Activated T-cell treated with anti-CD3 and anti-CD28 coated beads, Interleukin-2, amount 50 U/mL, for 72 hours (primary cell): ENCODE measurements at regions not wholly inside any gene's neighbourhood (a gene's known extent, or its start where the extent isn't known, plus 50 kb on each side); places are given as distances from the start of the nearest gene placed in this dataset.

ENCODE experiments used
- ATAC-seq, 2 donors: fragments of 150-1000 bp; cut with Tn5 transposase; replicated peaks in 1 of 2; 2 replicates each; pipeline ENCODE4 v1.10.0; 2021; ENCODE audit warnings: moderate library complexity in 2 of 2, mild to moderate bottlenecking in 1 of 2
- DNase-seq, 2 donors: peaks; one replicate each; pipeline ENCODE4 v3.0.0; 2021 to 2022; ENCODE audit warnings: mixed read lengths in 1 of 2
- H3K27ac Mint-ChIP-seq: one replicate; pipeline ENCODE4 v1.8.0; 2022; ENCODE audit warnings: mild to moderate bottlenecking, moderate library complexity, mixed read lengths
- H3K27me3 Mint-ChIP-seq: one replicate; pipeline ENCODE4 v1.8.0; 2022; ENCODE audit warnings: low read depth, mixed read lengths
- H3K36me3 Mint-ChIP-seq, 2 donors: one replicate each; pipeline ENCODE4 v1.8.0; 2022; ENCODE audit warnings: mixed read lengths in 2 of 2, mild to moderate bottlenecking in 1 of 2; ENCODE audit not compliant: insufficient read depth in 2 of 2
- H3K4me1 Mint-ChIP-seq: one replicate; pipeline ENCODE4 v1.8.0; 2022; ENCODE audit warnings: low read depth, mixed read lengths
- H3K4me3 Mint-ChIP-seq, 2 donors: one replicate each; pipeline ENCODE4 v1.8.0; 2022; ENCODE audit warnings: mild to moderate bottlenecking in 2 of 2, mixed read lengths in 2 of 2, moderate library complexity in 2 of 2
- H3K9me3 Mint-ChIP-seq, 2 donors: one replicate each; pipeline ENCODE4 v1.8.0; 2022; ENCODE audit warnings: mixed read lengths in 2 of 2

DNA sequence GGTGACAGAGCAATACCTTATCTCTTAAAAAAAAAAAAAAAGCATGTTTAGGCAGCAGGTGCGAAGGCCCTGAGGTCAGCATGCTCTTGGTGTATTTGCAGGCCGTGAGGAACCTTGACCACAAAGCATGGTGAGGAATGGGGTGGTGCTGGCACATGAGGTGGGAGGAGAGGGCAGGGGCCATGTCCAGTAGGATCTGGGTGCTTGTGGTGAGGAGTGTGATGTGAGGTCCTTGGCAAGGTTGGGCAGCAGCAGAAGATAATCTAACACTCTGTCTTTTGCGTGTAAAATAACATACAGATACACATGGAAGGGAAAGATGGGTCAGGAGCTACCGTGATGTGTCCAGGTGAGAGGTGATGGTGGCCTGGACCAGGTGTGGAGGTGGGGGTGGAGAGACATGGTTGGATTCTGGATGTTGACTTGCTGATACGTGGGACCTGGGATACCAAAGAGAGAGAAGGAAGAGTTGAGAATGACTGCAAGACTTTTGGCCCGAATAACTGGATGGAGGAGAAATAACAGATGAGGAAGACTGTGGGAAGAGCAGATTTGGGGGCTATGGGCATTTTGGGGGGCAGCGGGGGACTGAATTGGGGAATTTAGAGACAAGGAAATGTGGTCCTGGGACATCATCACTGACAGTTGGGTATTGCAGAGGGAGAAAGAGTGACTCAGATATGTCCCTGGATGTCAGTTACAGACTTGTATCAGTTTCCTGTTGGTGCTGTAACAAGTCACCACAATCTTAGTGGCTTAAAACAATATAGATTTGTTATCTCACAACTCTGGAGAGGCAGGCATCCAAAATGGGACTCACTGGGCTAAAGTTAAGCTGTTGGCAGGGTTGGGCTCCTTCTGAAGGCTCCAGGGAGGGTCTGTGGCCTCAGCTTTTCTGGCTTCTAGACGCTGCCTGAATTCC is 274.9 kb downstream of the HAPSTR1 start:
- ATAC-seq (no peak), DNase-seq (no peak)
- Mint-ChIP-seq H3K4me1 (no peaks in the 10 kb centered on the region), H3K27ac (no peak overlapping the region), H3K27me3 (no peaks in the 10 kb centered on the region), H3K4me3 (no peak overlapping the region), H3K36me3 (no peaks in the 10 kb centered on the region), H3K9me3 (peaks cover 0 to 5% of the 10 kb centered on the region in 2 donors)

DNA sequence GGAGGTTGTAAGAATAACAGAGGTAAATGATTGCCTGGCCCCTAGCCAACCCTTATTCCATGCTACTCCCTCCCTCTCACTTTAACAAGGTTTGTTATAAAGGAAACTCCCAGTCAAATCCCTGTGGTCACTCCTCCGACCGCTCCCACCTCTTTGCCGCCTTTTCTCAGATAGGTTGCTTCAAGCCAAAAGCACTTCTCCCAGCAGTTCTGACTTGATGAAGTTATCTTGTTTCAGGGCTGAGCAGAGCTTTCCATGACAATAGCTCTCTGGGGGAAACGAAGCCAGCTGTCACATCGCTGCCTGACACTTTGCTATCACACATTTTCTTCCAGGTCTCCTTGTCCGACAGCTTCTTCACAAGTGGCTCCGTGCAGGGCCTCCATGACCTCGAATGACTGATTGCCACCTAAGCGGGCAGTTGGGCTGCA is 278.6 kb downstream of the HAPSTR1 start:
- Mint-ChIP-seq H3K9me3 (peaks cover 0 to 4% of the 10 kb centered on the region in 2 donors), H3K27me3 (no peaks in the 10 kb centered on the region), H3K4me3 (no peak overlapping the region), H3K27ac (no peak overlapping the region), H3K4me1 (no peaks in the 10 kb centered on the region), H3K36me3 (no peaks in the 10 kb centered on the region)
- no peak for DNase-seq
- ATAC-seq = no peak

DNA sequence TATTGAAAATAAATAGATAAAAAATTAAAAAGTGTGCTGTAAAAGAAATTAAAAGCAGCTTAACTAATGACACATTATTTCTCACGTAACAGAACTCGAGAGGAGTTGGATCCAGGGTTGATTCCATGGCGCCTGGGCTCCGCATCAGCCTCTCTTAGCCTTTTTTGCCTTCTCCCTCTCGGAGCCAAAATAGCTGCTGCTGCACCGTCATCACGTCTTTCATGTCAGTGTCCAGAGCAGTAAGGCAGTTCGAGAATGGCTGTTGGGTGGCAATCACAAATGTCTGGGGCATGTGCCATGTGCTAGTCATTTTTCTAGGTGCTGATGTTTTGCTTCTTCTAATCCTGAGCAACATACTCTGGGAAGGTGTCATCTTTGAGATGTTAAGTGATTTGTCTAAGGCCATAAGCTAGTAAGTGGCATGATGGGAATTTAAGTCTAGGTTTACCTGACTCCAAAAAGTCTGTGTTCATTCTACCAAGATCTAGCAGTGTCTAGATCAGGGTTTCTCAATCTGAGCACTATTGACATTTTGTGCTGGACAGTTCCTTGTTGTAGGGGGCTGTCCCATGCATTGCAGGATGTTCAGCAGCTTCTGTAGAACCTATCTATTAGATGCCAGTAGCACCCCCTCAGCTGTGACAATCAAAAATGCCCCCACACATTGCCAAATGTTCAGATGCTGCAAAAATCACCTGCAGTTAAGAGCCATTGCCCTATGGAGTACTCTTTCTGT is 280.4 kb downstream of the HAPSTR1 start:
- no peaks in the 10 kb centered on the region for H3K4me1 Mint-ChIP-seq
- H3K27me3 Mint-ChIP-seq = no peaks in the 10 kb centered on the region
- peaks cover 0 to 4% of the 10 kb centered on the region in 2 donors for H3K9me3 Mint-ChIP-seq

DNA sequence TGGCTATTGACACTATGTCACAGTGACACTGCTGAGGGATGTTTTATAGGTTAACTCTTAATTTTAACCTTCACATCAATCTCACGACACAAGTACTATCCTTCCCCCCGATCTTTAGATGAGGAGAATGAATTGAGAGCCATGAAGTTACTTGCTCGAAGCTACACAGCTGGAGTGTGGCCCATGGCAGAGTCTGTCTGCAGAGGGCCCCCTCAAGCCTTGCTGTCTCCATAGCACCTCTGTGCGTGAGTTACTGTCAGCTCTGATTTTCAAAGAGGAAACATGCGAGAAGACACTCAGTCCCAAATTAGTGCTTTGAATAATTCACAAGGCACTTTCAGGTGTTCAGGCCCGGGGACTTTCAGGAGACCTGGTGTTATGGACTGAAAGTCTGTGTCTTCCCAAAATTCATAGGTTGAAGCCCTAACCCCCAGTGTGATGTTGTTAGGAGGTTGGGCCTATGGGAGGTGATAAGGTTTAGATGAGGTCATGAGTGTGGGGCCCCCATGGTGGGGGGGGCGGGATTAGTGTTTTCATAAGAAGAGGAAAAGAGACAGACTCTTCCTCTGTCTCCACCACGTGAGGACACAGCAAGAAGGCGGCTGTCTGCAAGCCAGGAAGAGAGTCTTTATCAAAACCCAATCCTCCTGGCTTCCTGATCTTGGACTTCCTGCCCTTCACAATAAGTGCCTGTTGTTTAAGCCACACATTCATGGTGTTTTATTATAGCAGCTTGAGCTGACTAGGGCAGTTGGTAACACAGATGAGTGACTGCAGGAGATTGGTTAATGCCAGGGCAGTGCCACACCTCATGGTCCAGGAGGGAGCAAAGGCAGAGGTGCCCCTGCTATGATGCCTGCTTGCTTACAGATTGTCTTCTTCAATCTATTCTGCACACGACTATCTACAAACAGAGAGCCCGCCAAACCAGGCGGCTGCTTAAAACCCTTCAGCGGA is 281.8 kb downstream of the HAPSTR1 start:
- ATAC-seq = no peak
- Mint-ChIP-seq H3K9me3 (peaks cover 0 to 4% of the 10 kb centered on the region in 2 donors), H3K4me3 (no peak overlapping the region), H3K27me3 (no peaks in the 10 kb centered on the region), H3K36me3 (no peaks in the 10 kb centered on the region), H3K27ac (no peak overlapping the region), H3K4me1 (no peaks in the 10 kb centered on the region)
- DNase-seq = no peak

More for the DNA sequence above, 280.4 kb downstream of the HAPSTR1 start:
- no peaks in the 10 kb centered on the region for H3K36me3 Mint-ChIP-seq
- no peak overlapping the region for H3K4me3 Mint-ChIP-seq
- no peak for DNase-seq
- no peak overlapping the region for H3K27ac Mint-ChIP-seq
- ATAC-seq = no peak

DNA sequence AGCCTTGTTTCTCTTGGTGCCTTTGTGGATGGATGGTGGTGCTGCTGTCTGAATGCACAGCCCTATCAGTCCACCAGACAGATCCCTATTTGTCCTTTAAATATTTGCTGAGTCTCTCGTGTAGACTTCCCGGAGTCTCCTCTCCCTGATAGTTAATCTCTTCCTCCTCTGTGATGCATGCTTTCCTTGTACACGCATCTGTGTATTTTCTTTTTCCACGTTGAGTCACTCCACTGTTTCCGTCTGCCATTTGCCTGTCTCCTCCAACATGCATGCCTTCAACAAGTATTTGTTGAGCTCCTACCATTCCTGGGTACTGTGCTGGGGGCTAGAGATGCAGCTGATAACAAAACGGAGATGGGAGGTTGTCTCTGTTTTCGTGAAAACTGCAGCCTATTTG is 282.6 kb downstream of the HAPSTR1 start:
- DNase-seq (no peak), ATAC-seq (no peak)
- H3K27me3 Mint-ChIP-seq = no peaks in the 10 kb centered on the region
- no peaks in the 10 kb centered on the region for H3K36me3 Mint-ChIP-seq
- no peak overlapping the region for H3K27ac Mint-ChIP-seq
- H3K9me3 Mint-ChIP-seq = peaks cover 0 to 4% of the 10 kb centered on the region in 2 donors
- no peak overlapping the region for H3K4me3 Mint-ChIP-seq
- H3K4me1 Mint-ChIP-seq = no peaks in the 10 kb centered on the region

DNA sequence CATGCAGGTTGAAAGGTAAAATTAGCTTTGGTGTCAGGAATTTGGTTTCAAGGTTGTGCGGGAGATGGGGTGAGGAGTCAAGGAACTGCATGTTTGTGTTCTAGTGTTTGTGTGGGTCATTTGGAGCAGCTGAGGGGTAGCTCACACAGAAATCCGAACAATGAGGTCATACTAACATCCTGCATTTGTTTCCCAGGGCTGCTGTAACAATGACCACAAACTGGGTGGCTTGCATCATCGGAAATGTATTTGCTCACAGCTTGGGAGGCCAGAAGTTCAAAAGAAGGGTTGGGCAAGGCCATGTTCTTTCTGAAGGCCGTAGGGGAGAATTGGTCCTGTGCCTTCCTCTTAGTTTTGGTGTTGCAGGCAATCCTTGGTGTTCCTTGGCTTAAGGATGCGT is 287.4 kb downstream of the HAPSTR1 start:
- no peaks in the 10 kb centered on the region for H3K4me1 Mint-ChIP-seq
- no peaks in the 10 kb centered on the region for H3K27me3 Mint-ChIP-seq
- no peak overlapping the region for H3K4me3 Mint-ChIP-seq
- H3K36me3 Mint-ChIP-seq = no peaks in the 10 kb centered on the region
- ATAC-seq = no peak
- DNase-seq = no peak
- H3K27ac Mint-ChIP-seq = no peak overlapping the region
- H3K9me3 Mint-ChIP-seq = peaks cover 2% of the 10 kb centered on the region in 2 donors

GRCh38 chr16:9380221-9380620 is 288.8 kb downstream of the HAPSTR1 start:
- Mint-ChIP-seq H3K9me3 (peaks cover 2% of the 10 kb centered on the region in 2 donors), H3K4me3 (no peak overlapping the region)

GRCh38 chr16:9381399-9381798 is 290.0 kb downstream of the HAPSTR1 start:
- Mint-ChIP-seq H3K27ac (no peak overlapping the region), H3K4me3 (no peak overlapping the region), H3K36me3 (peaks cover 0 to 2% of the 10 kb centered on the region in 2 donors), H3K27me3 (no peaks in the 10 kb centered on the region), H3K9me3 (peaks cover 2 to 4% of the 10 kb centered on the region in 2 donors), H3K4me1 (no peaks in the 10 kb centered on the region)
- DNase-seq (no peak), ATAC-seq (no peak)

More at GRCh38 chr16:9380221-9380620, 288.8 kb downstream of the HAPSTR1 start:
- Mint-ChIP-seq H3K36me3 (no peaks in the 10 kb centered on the region), H3K4me1 (no peaks in the 10 kb centered on the region), H3K27ac (no peak overlapping the region), H3K27me3 (no peaks in the 10 kb centered on the region)
- ATAC-seq = no peak
- DNase-seq = no peak

DNA sequence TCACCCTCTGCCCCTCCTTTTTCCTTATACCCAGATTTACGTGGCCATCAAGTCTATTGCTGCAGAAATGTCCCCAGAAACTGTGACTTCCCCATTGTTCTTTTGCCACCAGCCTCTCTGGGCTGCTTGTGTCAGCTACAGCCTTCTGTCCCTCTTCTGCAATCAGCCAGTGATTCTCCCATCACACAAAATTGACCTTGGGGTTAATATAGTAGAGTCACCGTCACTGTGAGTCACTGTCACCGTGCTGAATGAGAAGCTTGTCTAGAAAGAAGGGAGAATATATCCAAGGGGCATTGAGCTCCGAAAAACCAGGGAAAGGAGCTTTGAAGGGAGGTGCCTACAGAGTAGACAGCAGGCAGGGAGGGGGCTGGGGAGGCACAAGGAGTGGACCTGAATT is 290.5 kb downstream of the HAPSTR1 start:
- H3K9me3 Mint-ChIP-seq = peaks cover 2 to 4% of the 10 kb centered on the region in 2 donors
- ATAC-seq = no peak
- no peaks in the 10 kb centered on the region for H3K27me3 Mint-ChIP-seq
- no peak overlapping the region for H3K4me3 Mint-ChIP-seq
- no peak for DNase-seq
- H3K27ac Mint-ChIP-seq = no peak overlapping the region
- H3K4me1 Mint-ChIP-seq = no peaks in the 10 kb centered on the region
- H3K36me3 Mint-ChIP-seq = peaks cover 0 to 2% of the 10 kb centered on the region in 2 donors

DNA sequence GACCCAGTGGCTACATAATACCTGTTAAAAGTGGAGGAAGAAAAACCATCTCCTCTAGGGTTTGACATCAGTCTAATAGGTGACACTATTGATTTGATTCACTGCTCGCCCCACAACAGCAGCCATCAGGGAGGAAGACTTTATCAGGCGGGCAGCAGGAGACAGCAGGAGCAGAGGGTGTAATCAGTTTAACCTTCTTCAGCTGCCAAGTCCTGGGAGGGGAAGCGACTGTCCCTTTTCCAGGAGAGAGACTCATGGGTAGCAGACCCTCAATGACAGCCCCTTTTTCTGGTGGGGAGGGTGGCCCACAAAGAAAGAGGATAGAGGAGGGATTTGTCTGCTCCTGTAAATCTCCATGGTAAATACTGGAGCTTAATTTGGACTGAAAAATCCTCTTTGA is 291.8 kb downstream of the HAPSTR1 start:
- Mint-ChIP-seq H3K27me3 (no peaks in the 10 kb centered on the region), H3K4me1 (no peaks in the 10 kb centered on the region)
- no peak for ATAC-seq

GRCh38 chr16:9384141-9384540 is 292.7 kb downstream of the HAPSTR1 start:
- DNase-seq (no peak), ATAC-seq (no peak)
- H3K9me3 Mint-ChIP-seq = peaks cover 6 to 8% of the 10 kb centered on the region in 2 donors
- no peak overlapping the region for H3K27ac Mint-ChIP-seq
- H3K27me3 Mint-ChIP-seq = no peaks in the 10 kb centered on the region
- H3K4me1 Mint-ChIP-seq = no peaks in the 10 kb centered on the region
- peaks cover 0 to 2% of the 10 kb centered on the region in 2 donors for H3K36me3 Mint-ChIP-seq
- no peak overlapping the region for H3K4me3 Mint-ChIP-seq

More for the DNA sequence above, 291.8 kb downstream of the HAPSTR1 start:
- no peak for DNase-seq
- Mint-ChIP-seq H3K27ac (no peak overlapping the region), H3K36me3 (peaks cover 0 to 2% of the 10 kb centered on the region in 2 donors), H3K4me3 (no peak overlapping the region), H3K9me3 (peaks cover 4 to 6% of the 10 kb centered on the region in 2 donors)

- H3K36me3 Mint-ChIP-seq = peaks cover 0 to 2% of the 10 kb centered on the region in 2 donors
- no peak overlapping the region for H3K4me3 Mint-ChIP-seq
- H3K4me1 Mint-ChIP-seq = no peaks in the 10 kb centered on the region
- DNase-seq = no peak
- H3K27me3 Mint-ChIP-seq = no peaks in the 10 kb centered on the region
- ATAC-seq = no peak
- H3K27ac Mint-ChIP-seq = no peak overlapping the region
- peaks cover 4 to 5% of the 10 kb centered on the region in 2 donors for H3K9me3 Mint-ChIP-seq
These were observed 298.2 kb downstream of the HAPSTR1 start for GRCh38 chr16:9389543-9390207.
